Spinal cord (tissue), 9 donors: ENCODE measurements at regions not wholly inside any gene's neighbourhood (a gene's known extent, or its start where the extent isn't known, plus 50 kb on each side); places are given as distances from the start of the nearest gene placed in this dataset.

Experiments used
- DNase-seq, 6 donors: peaks; one replicate each; pipeline versions ENCODE4 v3.0.0 to v3.0.0-alpha.2; 2013 to 2015; ENCODE audit warnings: low spot score in 6 of 6, low read depth in 4 of 6
- H3K27ac ChIP-seq: one replicate; pipeline ENCODE4 v1.5.1; 2013; ENCODE audit warnings: low read depth, low read length, control low read depth
- H3K27me3 ChIP-seq: one replicate; pipeline ENCODE4 v1.6.1; 2013; ENCODE audit warnings: low read length; ENCODE audit not compliant: control insufficient read depth, insufficient read depth
- H3K36me3 ChIP-seq: one replicate; pipeline ENCODE4 v1.6.1; 2013; ENCODE audit warnings: low read length; ENCODE audit not compliant: control insufficient read depth, insufficient read depth
- H3K4me1 ChIP-seq: one replicate; pipeline ENCODE4 v1.6.1; 2013; ENCODE audit warnings: low read length; ENCODE audit not compliant: control insufficient read depth, insufficient read depth
- H3K4me3 ChIP-seq: one replicate; pipeline ENCODE4 v1.5.1; 2013; ENCODE audit warnings: low read depth, low read length, control low read depth
- H3K9me3 ChIP-seq: one replicate; pipeline ENCODE4 v1.6.1; 2013; ENCODE audit warnings: low read length; ENCODE audit not compliant: control insufficient read depth, insufficient read depth
- WGBS: methylation state at CpG from one replicate; pipeline ENCODE4 v1.1.5; 2013; ENCODE audit warnings: missing lambda C conversion rate; ENCODE audit not compliant: insufficient coverage; 5-methylcytosine and 5-hydroxymethylcytosine counted together
- donor health status: healthy.

DNA sequence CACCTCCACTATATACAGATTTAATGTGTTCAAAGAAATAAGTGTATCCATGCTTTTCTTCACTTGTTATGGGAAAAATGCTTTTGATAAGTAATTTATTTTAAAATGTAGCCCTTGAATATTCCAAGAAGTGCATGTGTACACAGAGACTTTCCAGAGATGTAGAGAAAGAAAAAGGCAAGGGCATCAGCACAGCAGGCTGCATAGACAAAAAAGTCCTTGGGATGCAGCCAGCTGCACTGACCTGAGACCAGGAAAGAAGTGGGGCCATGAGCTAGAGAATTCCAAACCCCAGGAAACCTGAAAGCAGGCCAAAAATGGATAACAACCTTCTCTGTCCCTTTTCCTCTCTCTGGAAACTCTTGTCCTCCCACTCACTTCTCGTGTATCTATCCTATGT, 51.6 kb upstream of the PRDM8 start:
- Histone ChIP-seq H3K4me1 (no peaks in the 10 kb centered on the region), H3K27ac (no peak overlapping the region), H3K9me3 (no peaks in the 10 kb centered on the region), H3K36me3 (no peaks in the 10 kb centered on the region), H3K4me3 (no peak overlapping the region), H3K27me3 (no peaks in the 10 kb centered on the region)
- DNase-seq: no peak
- no CpG with 5 or more reads among the region's 1 CpG for WGBS

- no peak for DNase-seq
- H3K27me3 ChIP-seq: no peaks in the 10 kb centered on the region
- H3K27ac ChIP-seq: no peak overlapping the region
- H3K36me3 ChIP-seq: no peaks in the 10 kb centered on the region
- H3K9me3 ChIP-seq: no peaks in the 10 kb centered on the region
- no peaks in the 10 kb centered on the region for H3K4me1 ChIP-seq
- no peak overlapping the region for H3K4me3 ChIP-seq
Observed at GRCh38 chr4:80144676-80145470, 52.4 kb upstream of the PRDM8 start.

DNA sequence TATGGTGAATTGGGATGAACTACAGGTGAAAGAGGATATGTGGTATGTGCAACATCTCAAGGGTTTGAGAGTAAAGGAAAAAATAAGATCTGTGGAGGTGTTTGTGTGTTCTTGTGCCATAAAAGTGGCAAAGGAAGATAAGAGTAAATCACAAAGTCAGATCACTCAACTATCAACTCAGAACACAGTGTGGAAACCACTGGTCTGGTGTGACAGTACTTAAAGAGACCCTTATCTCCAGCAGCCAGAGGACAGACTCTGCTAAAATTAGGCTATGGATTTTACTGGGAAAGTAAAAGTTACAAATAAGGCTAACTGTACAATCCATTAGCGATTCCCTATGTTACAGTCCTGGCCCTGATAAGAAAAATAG, 54.0 kb upstream of the PRDM8 start:
- Histone ChIP-seq H3K27ac (no peak overlapping the region), H3K36me3 (no peaks in the 10 kb centered on the region), H3K4me3 (no peak overlapping the region), H3K27me3 (no peaks in the 10 kb centered on the region), H3K4me1 (no peaks in the 10 kb centered on the region), H3K9me3 (no peaks in the 10 kb centered on the region)
- no peak for DNase-seq
- WGBS: no CpG with 5 or more reads among the region's 1 CpG

DNA sequence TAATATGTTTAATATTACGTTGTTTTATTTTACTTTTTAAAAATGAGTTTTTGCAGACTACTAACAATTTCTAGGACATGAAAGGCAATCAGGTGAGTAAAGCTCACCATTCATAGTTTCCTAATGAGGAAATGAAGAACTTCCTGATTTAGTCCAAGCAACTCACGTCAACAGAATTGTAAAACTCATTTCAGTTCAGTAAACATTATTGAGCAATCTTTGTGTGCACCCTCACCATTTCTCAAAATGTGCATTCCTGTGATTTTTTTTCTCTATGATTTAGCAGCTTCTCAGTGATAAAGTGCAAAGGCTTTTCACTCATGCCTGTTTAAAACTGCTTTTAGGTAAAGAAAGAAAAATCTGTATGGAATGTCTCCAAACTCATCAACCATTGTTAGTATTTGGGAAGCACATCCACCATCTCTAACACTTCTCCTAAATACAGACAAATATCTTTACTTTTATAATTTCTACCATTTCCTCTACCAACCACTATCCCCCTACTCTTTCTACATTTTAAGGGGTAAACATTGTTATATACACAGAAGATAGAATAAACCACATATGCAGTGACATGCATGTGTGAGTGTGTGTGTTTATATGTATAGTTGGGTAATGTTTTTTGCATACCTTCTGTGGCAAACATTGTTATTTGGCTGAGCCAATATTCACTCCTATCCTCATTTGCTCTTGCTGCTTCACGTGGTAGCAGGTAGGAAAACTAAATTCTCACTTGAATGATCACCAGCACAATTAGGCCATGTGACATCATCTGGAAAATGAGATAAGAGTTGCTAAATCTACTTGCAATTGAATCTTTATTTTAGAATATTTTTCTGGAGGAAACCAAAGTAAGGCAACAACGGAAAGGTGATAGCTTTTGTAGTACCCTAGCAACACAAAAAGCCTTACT, 54.7 kb upstream of the PRDM8 start:
- Histone ChIP-seq H3K4me3 (no peak overlapping the region), H3K4me1 (no peaks in the 10 kb centered on the region), H3K9me3 (no peaks in the 10 kb centered on the region), H3K27me3 (no peaks in the 10 kb centered on the region), H3K36me3 (no peaks in the 10 kb centered on the region), H3K27ac (no peak overlapping the region)
- 100% methylated on average over 1 of the region's 4 CpGs for WGBS
- DNase-seq: no peak

GRCh38 chr4:80141543-80141942, 55.8 kb upstream of the PRDM8 start:
- no CpG with 5 or more reads among the region's 2 CpGs for whole genome bisulfite sequencing

GRCh38 chr4:80140194-80140593, 57.1 kb upstream of the PRDM8 start:
- Histone ChIP-seq H3K27ac (no peak overlapping the region), H3K9me3 (no peaks in the 10 kb centered on the region), H3K27me3 (no peaks in the 10 kb centered on the region), H3K4me3 (no peak overlapping the region), H3K36me3 (no peaks in the 10 kb centered on the region), H3K4me1 (no peaks in the 10 kb centered on the region)
- WGBS: 100% methylated on average over 1 of the region's 2 CpGs
- DNase-seq: no peak

More at GRCh38 chr4:80141543-80141942, 55.8 kb upstream of the PRDM8 start:
- no peaks in the 10 kb centered on the region for H3K27me3 ChIP-seq
- no peak for DNase-seq
- no peak overlapping the region for H3K27ac ChIP-seq
- H3K4me3 ChIP-seq: no peak overlapping the region
- no peaks in the 10 kb centered on the region for H3K36me3 ChIP-seq
- H3K4me1 ChIP-seq: no peaks in the 10 kb centered on the region
- no peaks in the 10 kb centered on the region for H3K9me3 ChIP-seq

DNA sequence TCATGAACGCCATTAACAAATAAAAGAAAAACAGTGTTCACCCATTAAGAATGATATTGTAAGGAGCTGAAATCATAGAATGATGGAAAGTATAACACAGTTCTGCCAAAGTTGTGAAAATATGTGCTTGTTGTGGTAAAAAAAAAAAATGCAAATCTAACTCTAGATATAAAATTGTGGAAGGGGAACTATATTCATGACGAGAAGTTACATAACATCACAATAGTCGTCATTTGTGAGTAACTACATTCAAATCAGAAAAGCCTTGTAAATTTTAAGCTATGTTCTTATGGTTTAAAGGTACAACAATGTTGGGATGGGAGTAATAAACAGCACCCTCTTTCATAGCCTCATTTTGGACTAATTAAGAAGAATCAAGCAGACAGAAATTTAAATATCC, 57.6 kb upstream of the PRDM8 start:
- no peak for DNase-seq
- Histone ChIP-seq H3K27ac (no peak overlapping the region), H3K4me1 (no peaks in the 10 kb centered on the region), H3K27me3 (no peaks in the 10 kb centered on the region), H3K36me3 (no peaks in the 10 kb centered on the region), H3K9me3 (no peaks in the 10 kb centered on the region), H3K4me3 (no peak overlapping the region)
- no CpG with 5 or more reads among the region's 3 CpGs for WGBS

DNA sequence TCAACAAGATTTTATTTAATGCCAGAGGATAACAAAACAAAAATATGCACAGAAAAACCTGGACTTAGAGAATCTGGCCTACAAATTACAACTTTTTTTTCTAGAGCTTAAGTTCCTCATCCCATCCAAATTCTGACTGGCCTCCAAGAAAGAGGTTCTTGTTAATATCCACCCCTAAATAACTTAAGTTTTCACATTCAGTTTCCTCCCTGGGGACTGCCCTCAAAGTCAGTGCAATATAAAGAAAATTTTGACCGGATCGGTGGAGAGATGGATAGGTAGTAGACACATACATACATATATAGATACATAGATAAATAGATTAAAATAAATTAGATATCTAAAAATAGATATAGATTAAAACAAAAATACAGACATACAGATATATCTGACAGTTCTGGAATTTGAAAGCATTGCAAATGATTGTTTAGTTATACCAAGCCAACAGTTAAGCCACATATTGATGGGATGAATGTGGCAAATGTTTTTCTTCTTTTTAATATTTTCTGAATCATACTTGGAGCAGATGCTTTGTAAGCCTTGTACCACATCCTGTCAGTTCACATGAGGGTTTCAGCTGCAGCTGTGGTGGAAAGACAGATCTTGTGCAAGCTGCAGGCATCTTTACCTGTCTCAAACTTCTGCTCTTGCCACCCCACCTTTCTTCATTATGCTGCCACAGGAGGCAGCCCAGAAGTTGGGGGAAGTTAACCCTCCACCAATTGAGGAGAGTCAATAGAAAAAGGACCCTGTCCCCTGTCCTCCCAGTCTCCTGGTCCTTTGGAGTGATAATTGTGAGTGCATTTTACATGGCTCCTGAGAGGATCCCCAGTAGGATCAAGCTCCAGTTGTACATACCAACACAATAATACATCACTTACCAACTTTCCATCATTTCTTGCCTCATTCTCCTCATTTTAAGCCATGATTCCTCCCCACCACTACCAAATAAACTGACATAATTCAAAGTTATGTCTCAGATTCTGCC, 58.5 kb upstream of the PRDM8 start:
- Histone ChIP-seq H3K27ac (no peak overlapping the region), H3K4me1 (no peaks in the 10 kb centered on the region), H3K27me3 (no peaks in the 10 kb centered on the region), H3K36me3 (no peaks in the 10 kb centered on the region), H3K9me3 (no peaks in the 10 kb centered on the region), H3K4me3 (no peak overlapping the region)
- no CpG with 5 or more reads among the region's 2 CpGs for WGBS
- DNase-seq: no peak

- no peaks in the 10 kb centered on the region for H3K4me1 ChIP-seq
- H3K36me3 ChIP-seq: no peaks in the 10 kb centered on the region
- no peak for DNase-seq
- H3K4me3 ChIP-seq: no peak overlapping the region
- H3K9me3 ChIP-seq: no peaks in the 10 kb centered on the region
- H3K27me3 ChIP-seq: no peaks in the 10 kb centered on the region
- 81% methylated on average over 3 of the region's 5 CpGs for WGBS
- H3K27ac ChIP-seq: no peak overlapping the region
Observed at GRCh38 chr4:80137631-80138030, 59.7 kb upstream of the PRDM8 start.
